ENCODE measurements at regions not wholly inside any gene's neighbourhood (a gene's known extent, or its start where the extent isn't known, plus 50 kb on each side); places are given as distances from the start of the nearest gene placed in this dataset.
"Not testable (repeated sequence)": the region's sequence is repeated elsewhere in the genome, so short reads cannot be mapped to it uniquely, and the experiment has no call there.

GRCh38 chr19:32066056-32066455, 279.4 kb upstream of the ZNF507 start:
- no peak for DNase-seq

- no peak for DNase-seq
These were observed 277.7 kb upstream of the ZNF507 start for GRCh38 chr19:32067685-32068084.

GRCh38 chr19:32068793-32069192, 276.6 kb upstream of the ZNF507 start:
- no peak for DNase-seq

- no peak for DNase-seq
These were observed 275.3 kb upstream of the ZNF507 start for GRCh38 chr19:32070101-32070500.

GRCh38 chr19:32082028-32082427, 263.4 kb upstream of the ZNF507 start:
- no peak for DNase-seq

GRCh38 chr19:32084756-32085363, 260.6 kb upstream of the ZNF507 start:
- DNase-seq: not testable (repeated sequence)

GRCh38 chr19:32091241-32091640, 254.2 kb upstream of the ZNF507 start:
- no peak for DNase-seq

- no peak for DNase-seq
These were observed 248.4 kb upstream of the ZNF507 start for GRCh38 chr19:32097011-32097410.

- no peak for DNase-seq
These were observed 247.8 kb upstream of the ZNF507 start for GRCh38 chr19:32097620-32098019.

- no peak for DNase-seq
These were observed 246.4 kb upstream of the ZNF507 start for GRCh38 chr19:32098968-32099367.

- no peak for DNase-seq
These were observed 244.2 kb upstream of the ZNF507 start for GRCh38 chr19:32101206-32101605.

- no peak for DNase-seq
These were observed 241.9 kb upstream of the ZNF507 start for GRCh38 chr19:32103541-32103940.

- no peak for DNase-seq
These were observed 241.1 kb upstream of the ZNF507 start for GRCh38 chr19:32104153-32104849.

GRCh38 chr19:32104850-32105235, 240.6 kb upstream of the ZNF507 start:
- DNase-seq: no peak

GRCh38 chr19:32105527-32106310, 239.7 kb upstream of the ZNF507 start:
- DNase-seq: no peak

GRCh38 chr19:32122258-32122657, 223.2 kb upstream of the ZNF507 start:
- DNase-seq: no peak

GRCh38 chr19:32123355-32123940, 222.0 kb upstream of the ZNF507 start:
- no peak for DNase-seq

GRCh38 chr19:32124585-32124984, 220.8 kb upstream of the ZNF507 start:
- no peak for DNase-seq

GRCh38 chr19:32129141-32129540, 216.3 kb upstream of the ZNF507 start:
- DNase-seq: no peak

GRCh38 chr19:32130332-32130731, 215.1 kb upstream of the ZNF507 start:
- no peak for DNase-seq

- no peak for DNase-seq
These were observed 214.4 kb upstream of the ZNF507 start for GRCh38 chr19:32131005-32131404.

GRCh38 chr19:32138416-32138815, 207.0 kb upstream of the ZNF507 start:
- DNase-seq: no peak

- DNase-seq: no peak
These were observed 203.4 kb upstream of the ZNF507 start for GRCh38 chr19:32141840-32142511.

Measured in NCI-H2227 treated with DMSO at 0.1 percent for 48 hours (cell line).